ENCODE measurements at regions not wholly inside any gene's neighbourhood (a gene's known extent, or its start where the extent isn't known, plus 50 kb on each side); places are given as distances from the start of the nearest gene placed in this dataset.

- TF ChIP-seq RBBP5 (conservative IDR thresholded peaks at IDR 0.05) (no peak), HDAC2 (IDR thresholded peaks at IDR 0.05) (no peak), HCFC1 (IDR thresholded peaks at IDR 0.05; ENCODE audit: low read length) (no peak), NKRF (conservative IDR thresholded peaks at IDR 0.05) (no peak), ZBTB11 (CRISPR knock-in tag; IDR thresholded peaks at IDR 0.05) (no peak), CUX1 (IDR thresholded peaks at IDR 0.05; ENCODE audit: insufficient replicate concordance, low read depth, low read length) (no peak)
- Histone ChIP-seq H3K4me3 (no peak overlapping the region), H3K27me3 (replicated peaks in 1 of 2; ENCODE audit: control insufficient read depth in 2 of 2, insufficient read depth in 2 of 2, low read length in 1 of 2) (no peaks in the 10 kb centered on the region), H3K9me3 (replicated peaks; ENCODE audit: control insufficient read depth, insufficient read depth, low read length) (no peaks in the 10 kb centered on the region), H3K9ac (ENCODE audit: control insufficient read depth, insufficient read depth, low read length) (no peak overlapping the region), H3K36me3 (ENCODE audit: control insufficient read depth in 2 of 2, insufficient read depth in 2 of 2, low read length in 1 of 2) (no peaks in the 10 kb centered on the region), H3K4me2 (ENCODE audit: control insufficient read depth, insufficient read depth) (no peak overlapping the region), H4K20me1 (ENCODE audit: control insufficient read depth, insufficient read depth) (no peaks in the 10 kb centered on the region), H3K4me1 (ENCODE audit: control insufficient read depth, insufficient read depth, low read length) (no peaks in the 10 kb centered on the region), H3K79me2 (ENCODE audit: control insufficient read depth, insufficient read depth, low read length) (no peaks in the 10 kb centered on the region), H3K27ac (ENCODE audit: control insufficient read depth, insufficient read depth) (no peak overlapping the region), H2AFZ (ENCODE audit: control insufficient read depth, low read depth, low read length) (no peak overlapping the region)
- RAD21 ChIA-PET (ENCODE audit: unreplicated experiment) = no interaction called here
- no TSS peak for BruUV-seq (replicated peaks)
- 97% methylated on average over 14 of the region's 19 CpGs for WGBS (ENCODE audit: insufficient coverage, insufficient replicate concordance, low lambda C conversion rate, missing lambda C conversion rate)
- in situ Hi-C loops (cut with MboI) = no loop called here
- no peak for FAIRE-seq
- DNase-seq (ENCODE audit: low read depth, low spot score) = no peak
- intact Hi-C loops (cut with micrococcal nuclease; ENCODE audit: unreplicated experiment) = no loop called here
- ATAC-seq = no peak
- POLR2A ChIA-PET = no interaction called here
- CTCF ChIA-PET = no interaction called here
- SMC1A ChIA-PET (ENCODE audit: uncharacterized antibody, unreplicated experiment) = no interaction called here
Measured at GRCh38 chr4:4673070-4673469, 131.2 kb upstream of the STX18 start.

Data from GM12878 (cell line).